ENCODE measurements at regions not wholly inside any gene's neighbourhood (a gene's known extent, or its start where the extent isn't known, plus 50 kb on each side); places are given as distances from the start of the nearest gene placed in this dataset.

DNA sequence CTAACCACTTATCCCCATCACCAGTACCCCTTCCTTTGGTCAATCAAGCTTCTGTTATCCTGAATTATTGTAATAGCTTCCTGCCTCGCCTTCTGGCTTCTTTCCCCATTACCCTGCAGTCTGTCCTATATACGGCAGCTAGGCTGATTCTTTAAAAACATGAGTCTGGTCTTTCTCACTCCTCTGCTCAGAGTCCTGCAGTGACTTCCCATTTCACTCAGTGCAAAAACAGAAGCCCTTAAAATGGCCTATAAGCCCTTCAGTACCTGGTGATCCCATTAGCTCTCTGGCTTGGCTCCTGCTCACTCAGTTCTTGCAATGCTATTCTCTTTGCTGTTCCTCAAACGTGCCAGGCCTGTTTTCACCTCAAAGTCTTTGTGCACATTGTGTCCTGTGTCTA lies 58.4 kb downstream of the JRKL start (continued):
- TF ChIP-seq VEZF1 (CRISPR knock-in tag; IDR thresholded peaks at IDR 0.05) (no peak), TCF3 (CRISPR knock-in tag; IDR thresholded peaks at IDR 0.05) (no peak), HEY1 (CRISPR knock-in tag; IDR thresholded peaks at IDR 0.05; ENCODE audit: borderline replicate concordance) (no peak), ZNF146 (CRISPR knock-in tag; IDR thresholded peaks at IDR 0.05; ENCODE audit: unreplicated experiment) (no peak), GATAD2B (IDR thresholded peaks at IDR 0.05; ENCODE audit: borderline replicate concordance) (no peak), ZNF431 (CRISPR knock-in tag; IDR thresholded peaks at IDR 0.05) (no peak)

- intact Hi-C loops (cut with micrococcal nuclease) = no loop called here
- CTCF ChIA-PET (ENCODE audit: low intra/inter-chr PET ratio) = no interaction called here
Measured at GRCh38 chr11:96456111-96456510, 66.3 kb downstream of the JRKL start.

More at GRCh38 chr11:96456111-96456510, 66.3 kb downstream of the JRKL start:
- no peak overlapping the region for H3K27ac ChIP-seq (ENCODE audit: extremely low read depth, low read depth, low read length)
- no peaks in the 10 kb centered on the region for H3K9me3 ChIP-seq (replicated peaks; ENCODE audit: control insufficient read depth, insufficient read depth, low read depth, low read length)
- POLR2A ChIA-PET = no interaction called here
- H3K79me2 ChIP-seq (ENCODE audit: control insufficient read depth, insufficient read depth, low read length) = no peaks in the 10 kb centered on the region
- no peak overlapping the region for H2AFZ ChIP-seq (ENCODE audit: low read depth, low read length)
- FAIRE-seq (no peak), ATAC-seq (no peak), DNase-seq (ENCODE audit: extremely low read depth in 1 of 4, low spot score in 3 of 4) (no peak)
- no peaks in the 10 kb centered on the region for H4K20me1 ChIP-seq (replicated peaks; ENCODE audit: control insufficient read depth, insufficient read depth, low read length)
- no peaks in the 10 kb centered on the region for H3K27me3 ChIP-seq (ENCODE audit: control insufficient read depth in 2 of 2, insufficient read depth in 2 of 2, low read length in 2 of 2)
- H3K9ac ChIP-seq (ENCODE audit: insufficient read depth in 1 of 2, low read depth in 2 of 2, low read length in 2 of 2) = no peak overlapping the region
- in situ Hi-C loops (cut with MboI) = loop anchor here (25.0 kb wide), 1 partner anchor 831 kb away; no protein-coding TSS in a partner anchor
- H3K4me1 ChIP-seq (replicated peaks in 1 of 2; ENCODE audit: control insufficient read depth in 2 of 2, insufficient read depth in 2 of 2, low read length in 2 of 2) = no peaks in the 10 kb centered on the region
- H3K36me3 ChIP-seq (ENCODE audit: control insufficient read depth, insufficient read depth, low read length) = no peaks in the 10 kb centered on the region
- BruUV-seq (replicated peaks) = no TSS peak
- H3K4me3 ChIP-seq = no peak overlapping the region
- no peak overlapping the region for H3K4me2 ChIP-seq (ENCODE audit: insufficient read depth, low read length)
- no peaks in the 10 kb centered on the region for H3K9me1 ChIP-seq (ENCODE audit: control insufficient read depth, insufficient read depth, low read length)
- TF ChIP-seq ZNF324 (CRISPR knock-in tag; IDR thresholded peaks at IDR 0.05) (no peak), TARDBP (IDR thresholded peaks at IDR 0.05) (no peak), RCOR1 (IDR thresholded peaks at IDR 0.05; ENCODE audit: borderline replicate concordance in 1 of 2, low read depth in 2 of 2, low read length in 2 of 2) (no peak)
- TF ChIP-seq, protein P1, sequence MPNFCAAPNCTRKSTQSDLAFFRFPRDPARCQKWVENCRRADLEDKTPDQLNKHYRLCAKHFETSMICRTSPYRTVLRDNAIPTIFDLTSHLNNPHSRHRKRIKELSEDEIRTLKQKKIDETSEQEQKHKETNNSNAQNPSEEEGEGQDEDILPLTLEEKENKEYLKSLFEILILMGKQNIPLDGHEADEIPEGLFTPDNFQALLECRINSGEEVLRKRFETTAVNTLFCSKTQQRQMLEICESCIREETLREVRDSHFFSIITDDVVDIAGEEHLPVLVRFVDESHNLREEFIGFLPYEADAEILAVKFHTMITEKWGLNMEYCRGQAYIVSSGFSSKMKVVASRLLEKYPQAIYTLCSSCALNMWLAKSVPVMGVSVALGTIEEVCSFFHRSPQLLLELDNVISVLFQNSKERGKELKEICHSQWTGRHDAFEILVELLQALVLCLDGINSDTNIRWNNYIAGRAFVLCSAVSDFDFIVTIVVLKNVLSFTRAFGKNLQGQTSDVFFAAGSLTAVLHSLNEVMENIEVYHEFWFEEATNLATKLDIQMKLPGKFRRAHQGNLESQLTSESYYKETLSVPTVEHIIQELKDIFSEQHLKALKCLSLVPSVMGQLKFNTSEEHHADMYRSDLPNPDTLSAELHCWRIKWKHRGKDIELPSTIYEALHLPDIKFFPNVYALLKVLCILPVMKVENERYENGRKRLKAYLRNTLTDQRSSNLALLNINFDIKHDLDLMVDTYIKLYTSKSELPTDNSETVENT (CRISPR knock-in tag; IDR thresholded peaks at IDR 0.05) = no peak

All from K562 (cell line).